ENCODE measurements at regions not wholly inside any gene's neighbourhood (a gene's known extent, or its start where the extent isn't known, plus 50 kb on each side); places are given as distances from the start of the nearest gene placed in this dataset.

GRCh38 chr6:14645221-14645620, 527.6 kb downstream of the CD83 start:
- ATAC-seq (no peak), DNase-seq (ENCODE audit: low spot score) (no peak)

- DNase-seq (ENCODE audit: low spot score) (no peak), ATAC-seq (no peak)
These were observed 528.3 kb downstream of the CD83 start for GRCh38 chr6:14645841-14646240.

GRCh38 chr6:14646371-14646770, 528.8 kb downstream of the CD83 start:
- ATAC-seq (no peak), DNase-seq (ENCODE audit: low spot score) (no peak)

- DNase-seq (ENCODE audit: low spot score), result no peak
- ATAC-seq, result no peak
These were observed 529.8 kb downstream of the CD83 start for GRCh38 chr6:14647357-14647756.

- no peak for ATAC-seq
- no peak for DNase-seq (ENCODE audit: low spot score)
These were observed 535.0 kb downstream of the CD83 start for GRCh38 chr6:14652536-14652935.

- no peak for DNase-seq (ENCODE audit: low spot score)
- ATAC-seq, result no peak
These were observed 537.9 kb downstream of the CD83 start for GRCh38 chr6:14655201-14656061.

- no peak for ATAC-seq
- no peak for DNase-seq (ENCODE audit: low spot score)
These were observed 538.5 kb downstream of the CD83 start for GRCh38 chr6:14656078-14656521.

GRCh38 chr6:14656649-14657048, 539.1 kb downstream of the CD83 start:
- DNase-seq (ENCODE audit: low spot score), result no peak
- no peak for ATAC-seq

- ATAC-seq (no peak), DNase-seq (ENCODE audit: low spot score) (no peak)
These were observed 540.5 kb downstream of the CD83 start for GRCh38 chr6:14658030-14658429.

- ATAC-seq, result no peak
- DNase-seq (ENCODE audit: low spot score), result no peak
These were observed 541.5 kb downstream of the CD83 start for GRCh38 chr6:14658886-14659561.

GRCh38 chr6:14659841-14660240, 542.3 kb downstream of the CD83 start:
- ATAC-seq (no peak), DNase-seq (ENCODE audit: low spot score) (no peak)

GRCh38 chr6:14660806-14661579, 543.4 kb downstream of the CD83 start:
- ATAC-seq, result no peak
- no peak for DNase-seq (ENCODE audit: low spot score)

- DNase-seq (ENCODE audit: low spot score), result no peak
- no peak for ATAC-seq
These were observed 544.1 kb downstream of the CD83 start for GRCh38 chr6:14661691-14662090.

- no peak for ATAC-seq
- no peak for DNase-seq (ENCODE audit: low spot score)
These were observed 546.6 kb downstream of the CD83 start for GRCh38 chr6:14664112-14664601.

- ATAC-seq, result no peak
- no peak for DNase-seq (ENCODE audit: low spot score)
These were observed 547.2 kb downstream of the CD83 start for GRCh38 chr6:14664621-14665315.

GRCh38 chr6:14665827-14666724, 548.5 kb downstream of the CD83 start:
- ATAC-seq, result peak; percentile 31
- no peak for DNase-seq (ENCODE audit: low spot score)

- DNase-seq (ENCODE audit: low spot score) (no peak), ATAC-seq (no peak)
These were observed 553.2 kb downstream of the CD83 start for GRCh38 chr6:14670806-14671205.

- ATAC-seq, result no peak
- DNase-seq (ENCODE audit: low spot score), result no peak
These were observed 553.7 kb downstream of the CD83 start for GRCh38 chr6:14671261-14671681.

- ATAC-seq (no peak), DNase-seq (ENCODE audit: low spot score) (no peak)
These were observed 554.4 kb downstream of the CD83 start for GRCh38 chr6:14671937-14672336.

GRCh38 chr6:14673201-14673600, 555.6 kb downstream of the CD83 start:
- no peak for DNase-seq (ENCODE audit: low spot score)
- ATAC-seq, result no peak
